T-helper 2 cell treated with Interferon-gamma antibody and Interleukin-4, amounts not matched to agents 5 μg/mL and 100 μg/mL, for 36 hours (primary cell): ENCODE measurements at regions not wholly inside any gene's neighbourhood (a gene's known extent, or its start where the extent isn't known, plus 50 kb on each side); places are given as distances from the start of the nearest gene placed in this dataset.
"Not testable (repeated sequence)": the region's sequence is repeated elsewhere in the genome, so short reads cannot be mapped to it uniquely, and the experiment has no call there.

Experiments used
- DNase-seq: peaks from one replicate; pipeline ENCODE4 v3.0.0; 2021; ENCODE audit warnings: low spot score
- H3K27ac Mint-ChIP-seq: one replicate; pipeline ENCODE4 v1.8.0; 2021; ENCODE audit warnings: mild to moderate bottlenecking, mixed read lengths
- H3K27me3 Mint-ChIP-seq: one replicate; pipeline ENCODE4 v1.8.0; 2021; ENCODE audit warnings: low read depth, mixed read lengths
- H3K36me3 Mint-ChIP-seq: one replicate; pipeline ENCODE4 v1.8.0; 2021; ENCODE audit warnings: low read depth, mixed read lengths
- H3K4me1 Mint-ChIP-seq: one replicate; pipeline ENCODE4 v1.8.0; 2021; ENCODE audit warnings: low read depth, mixed read lengths
- H3K4me3 Mint-ChIP-seq: one replicate; pipeline ENCODE4 v1.8.0; 2022; ENCODE audit warnings: mild to moderate bottlenecking, moderate library complexity, mixed read lengths
- H3K9me3 Mint-ChIP-seq: one replicate; pipeline ENCODE4 v1.8.0; 2021; ENCODE audit warnings: mixed read lengths

DNA sequence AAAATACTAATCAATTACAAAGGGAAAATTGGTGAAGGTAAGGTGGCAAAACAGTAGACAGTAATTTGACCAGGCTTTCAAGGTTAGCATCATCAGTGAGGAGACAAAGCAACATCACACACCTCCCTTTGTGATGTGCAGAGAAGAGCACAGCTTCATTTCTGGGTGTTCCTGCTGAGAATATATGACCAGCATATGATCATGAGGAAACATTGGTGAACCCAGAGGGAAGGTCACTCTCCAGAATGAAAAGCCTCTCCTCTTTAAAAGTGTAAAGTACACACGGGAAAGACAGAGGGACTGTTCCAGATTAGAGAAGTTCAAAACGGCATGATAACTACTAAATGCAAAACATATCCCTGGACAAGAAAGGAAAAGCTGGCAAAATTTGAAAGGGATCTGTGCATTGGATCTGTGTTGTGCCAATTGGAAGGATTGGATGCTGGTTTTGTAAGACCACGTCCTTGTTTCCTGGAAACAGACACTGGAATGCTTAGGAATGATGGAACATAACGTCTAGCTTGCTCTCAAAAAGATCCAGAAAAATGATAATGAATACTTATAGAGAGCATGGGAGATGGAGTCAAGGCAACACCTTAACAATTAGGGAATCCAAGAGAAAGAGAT is 80.6 kb upstream of the MITF start:
- no peaks in the 10 kb centered on the region for H3K9me3 Mint-ChIP-seq
- no peak overlapping the region for H3K27ac Mint-ChIP-seq
- no peaks in the 10 kb centered on the region for H3K27me3 Mint-ChIP-seq
- no peak overlapping the region for H3K4me3 Mint-ChIP-seq
- H3K36me3 Mint-ChIP-seq = no peaks in the 10 kb centered on the region
- no peak for DNase-seq
- H3K4me1 Mint-ChIP-seq = no peaks in the 10 kb centered on the region

DNA sequence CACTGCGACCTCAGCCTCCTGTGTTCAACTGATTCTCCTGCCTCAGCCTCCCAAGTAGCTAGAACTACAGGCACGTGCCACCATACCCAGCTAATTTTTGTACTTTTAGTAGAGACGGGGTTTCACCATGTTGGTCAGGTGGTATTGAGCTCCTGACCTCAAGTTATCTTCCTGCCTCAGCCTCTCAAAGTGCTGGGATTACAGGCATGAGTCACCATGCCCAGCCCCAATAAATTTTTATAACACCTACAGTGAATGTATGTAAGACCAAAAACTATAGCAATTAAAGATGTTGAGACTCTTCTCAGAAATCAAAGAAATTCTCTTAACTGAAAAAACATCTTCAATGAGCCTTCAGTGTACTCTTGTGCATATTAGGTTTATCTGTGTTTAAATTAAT is 82.2 kb upstream of the MITF start:
- DNase-seq, H3K4me3 Mint-ChIP-seq, H3K27ac Mint-ChIP-seq, H3K27me3 Mint-ChIP-seq, H3K36me3 Mint-ChIP-seq, H3K4me1 Mint-ChIP-seq, H3K9me3 Mint-ChIP-seq: not testable (repeated sequence)

DNA sequence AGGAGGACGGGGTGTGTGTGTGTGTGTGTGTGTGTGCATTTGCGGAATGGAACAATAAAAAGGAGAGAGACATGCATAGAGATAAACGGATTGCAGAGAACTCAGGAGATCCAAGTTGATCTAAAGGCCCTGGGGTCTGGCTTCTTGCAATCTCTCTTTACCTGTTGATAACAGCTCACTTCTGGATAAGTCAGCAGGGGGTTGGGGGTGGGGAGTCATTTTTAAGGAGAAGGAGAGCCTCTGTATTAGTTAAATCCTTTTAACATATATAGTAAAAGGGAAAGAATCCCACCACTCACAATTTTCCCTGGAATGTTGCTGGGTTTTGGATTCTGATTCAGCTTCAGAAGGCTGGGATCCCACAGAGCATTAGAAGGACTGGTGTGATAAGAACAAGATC is 87.5 kb upstream of the MITF start:
- Mint-ChIP-seq H3K4me1 (no peaks in the 10 kb centered on the region), H3K9me3 (no peaks in the 10 kb centered on the region), H3K27me3 (no peaks in the 10 kb centered on the region), H3K27ac (no peak overlapping the region), H3K4me3 (no peak overlapping the region), H3K36me3 (no peaks in the 10 kb centered on the region)
- no peak for DNase-seq

DNA sequence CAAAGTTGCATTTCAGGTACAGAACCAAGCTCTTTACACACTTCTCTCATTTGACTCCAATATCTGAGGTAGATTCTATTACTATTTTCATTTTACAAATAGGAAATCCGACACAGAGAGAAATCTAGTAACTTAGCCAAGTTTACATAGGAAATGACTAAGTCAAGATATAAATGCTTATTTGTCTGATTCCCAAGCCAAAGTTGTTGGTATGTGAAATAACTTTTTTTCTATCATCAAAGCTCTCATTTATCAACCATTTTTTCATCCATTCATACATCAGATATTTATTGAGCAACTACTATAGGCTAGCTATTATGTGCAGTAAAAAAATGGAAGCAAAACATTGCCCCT is 89.2 kb upstream of the MITF start:
- H3K4me1 Mint-ChIP-seq = no peaks in the 10 kb centered on the region
- no peaks in the 10 kb centered on the region for H3K27me3 Mint-ChIP-seq
- DNase-seq = no peak
- no peak overlapping the region for H3K4me3 Mint-ChIP-seq
- no peak overlapping the region for H3K27ac Mint-ChIP-seq
- no peaks in the 10 kb centered on the region for H3K9me3 Mint-ChIP-seq
- H3K36me3 Mint-ChIP-seq = no peaks in the 10 kb centered on the region

DNA sequence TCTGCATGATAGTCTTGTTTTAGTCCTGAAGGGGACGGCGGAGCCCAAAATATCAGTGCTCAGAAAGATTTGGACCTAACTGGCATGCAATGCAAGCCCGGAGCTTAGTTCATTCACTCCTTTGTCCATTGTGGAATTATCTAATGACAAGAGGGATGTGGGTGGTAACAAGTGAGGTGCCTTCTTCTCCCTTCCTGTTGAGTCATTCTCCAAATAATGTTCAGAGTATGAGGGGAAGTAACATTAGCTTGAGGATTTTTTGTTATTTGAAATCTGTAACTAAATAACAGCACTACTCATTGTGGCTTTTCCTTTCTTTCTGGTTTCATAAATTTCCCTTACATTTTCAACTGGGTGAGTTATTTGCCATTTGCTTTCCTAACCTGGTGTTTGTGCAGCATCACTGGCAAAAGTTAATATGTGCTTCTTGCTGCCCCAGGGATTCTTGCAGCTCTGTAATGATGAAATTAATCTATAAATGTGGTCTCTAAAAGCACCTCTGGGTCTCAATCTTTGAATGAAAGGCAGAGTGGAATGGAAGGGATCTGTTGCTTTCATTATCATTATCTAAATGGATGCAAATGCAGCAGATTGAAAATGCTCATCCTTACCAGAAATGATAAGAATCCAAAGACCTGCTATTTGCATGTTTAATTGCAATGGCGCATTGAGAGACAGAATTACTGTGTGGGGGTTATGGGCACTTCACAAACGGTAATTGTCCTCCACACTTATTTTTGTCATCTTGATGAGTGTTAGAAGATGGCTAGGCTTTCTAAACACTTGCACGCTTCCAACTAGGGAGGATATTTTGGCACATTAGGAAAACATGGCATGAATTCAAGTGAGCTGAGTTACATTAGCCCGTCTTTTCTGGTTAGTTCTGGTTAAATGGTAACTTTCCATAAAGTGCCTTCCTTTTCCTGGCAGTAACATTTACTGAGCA is 89.9 kb upstream of the MITF start:
- Mint-ChIP-seq H3K9me3 (no peaks in the 10 kb centered on the region), H3K4me3 (no peak overlapping the region), H3K4me1 (no peaks in the 10 kb centered on the region), H3K36me3 (no peaks in the 10 kb centered on the region), H3K27me3 (no peaks in the 10 kb centered on the region), H3K27ac (no peak overlapping the region)
- DNase-seq = no peak

DNA sequence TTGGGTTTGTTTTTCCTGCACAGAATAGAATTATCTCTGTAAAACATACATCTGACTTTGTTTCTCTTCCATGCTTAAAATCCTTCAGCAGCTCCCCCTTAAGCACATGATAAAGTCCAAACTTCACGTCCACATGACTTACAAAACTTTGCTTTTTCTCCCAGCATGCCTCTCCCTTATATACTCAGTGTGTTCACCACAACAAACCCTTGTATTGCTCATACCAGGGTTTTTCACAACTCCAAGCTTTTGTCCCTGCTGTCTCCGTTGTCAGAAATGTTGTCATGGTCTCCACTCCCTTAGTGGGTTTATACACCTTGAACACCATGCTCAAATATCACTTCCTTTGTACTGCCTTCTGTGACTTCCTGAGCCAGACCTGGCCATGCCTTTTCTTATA is 91.1 kb upstream of the MITF start:
- Mint-ChIP-seq H3K27ac (no peak overlapping the region), H3K36me3 (no peaks in the 10 kb centered on the region), H3K27me3 (no peaks in the 10 kb centered on the region), H3K9me3 (no peaks in the 10 kb centered on the region), H3K4me3 (no peak overlapping the region), H3K4me1 (no peaks in the 10 kb centered on the region)
- no peak for DNase-seq

DNA sequence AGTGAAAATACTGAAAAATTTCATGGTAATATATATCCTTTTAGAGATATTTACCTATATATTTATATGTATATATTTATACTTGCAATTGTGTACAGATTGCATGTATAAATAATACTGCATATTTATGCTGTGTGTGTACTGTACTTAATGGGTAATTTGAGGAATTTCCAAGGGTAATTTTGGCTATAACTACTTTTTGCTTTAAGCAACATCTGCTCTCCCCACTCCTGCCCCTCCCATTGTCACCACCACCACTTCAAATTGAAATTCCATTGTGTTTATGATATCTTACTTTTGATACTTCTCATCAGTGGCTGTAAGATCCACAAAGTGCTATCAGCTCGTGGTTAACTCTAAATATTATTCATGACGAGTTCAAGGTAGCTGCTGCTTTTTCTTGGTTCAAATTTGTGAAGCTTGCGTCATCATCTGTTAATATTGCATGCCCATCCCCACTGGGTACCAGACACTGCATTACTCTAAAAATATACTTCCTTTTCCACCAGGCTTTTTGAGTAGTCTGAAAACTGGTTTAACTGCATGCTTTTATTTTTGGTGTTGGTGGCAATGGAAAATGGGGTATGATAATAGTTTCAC is 91.7 kb upstream of the MITF start:
- Mint-ChIP-seq H3K4me3 (no peak overlapping the region), H3K27me3 (no peaks in the 10 kb centered on the region), H3K9me3 (no peaks in the 10 kb centered on the region), H3K36me3 (no peaks in the 10 kb centered on the region), H3K27ac (no peak overlapping the region), H3K4me1 (no peaks in the 10 kb centered on the region)
- no peak for DNase-seq

DNA sequence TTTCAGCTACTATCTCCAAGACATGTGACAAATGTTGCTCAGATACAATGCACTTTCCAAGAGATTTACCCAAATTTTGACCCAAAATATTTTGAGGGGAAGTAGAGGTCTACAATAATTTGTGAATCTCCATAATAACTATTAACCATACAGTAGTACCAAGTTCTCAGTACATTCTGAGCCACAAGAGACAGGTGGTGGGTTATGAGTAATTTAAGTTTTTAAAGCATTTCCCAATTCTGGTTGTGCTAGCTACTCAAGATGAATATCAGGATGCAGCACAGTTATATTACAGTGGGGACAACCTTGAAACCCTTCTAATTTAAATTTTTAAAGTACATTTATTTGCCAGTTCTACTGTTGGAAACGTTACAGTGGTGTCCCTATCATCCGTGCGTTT is 92.2 kb upstream of the MITF start:
- no peak overlapping the region for H3K27ac Mint-ChIP-seq
- H3K4me1 Mint-ChIP-seq = no peaks in the 10 kb centered on the region
- no peak for DNase-seq
- no peak overlapping the region for H3K4me3 Mint-ChIP-seq
- H3K36me3 Mint-ChIP-seq = no peaks in the 10 kb centered on the region
- H3K9me3 Mint-ChIP-seq = no peaks in the 10 kb centered on the region
- H3K27me3 Mint-ChIP-seq = no peaks in the 10 kb centered on the region

DNA sequence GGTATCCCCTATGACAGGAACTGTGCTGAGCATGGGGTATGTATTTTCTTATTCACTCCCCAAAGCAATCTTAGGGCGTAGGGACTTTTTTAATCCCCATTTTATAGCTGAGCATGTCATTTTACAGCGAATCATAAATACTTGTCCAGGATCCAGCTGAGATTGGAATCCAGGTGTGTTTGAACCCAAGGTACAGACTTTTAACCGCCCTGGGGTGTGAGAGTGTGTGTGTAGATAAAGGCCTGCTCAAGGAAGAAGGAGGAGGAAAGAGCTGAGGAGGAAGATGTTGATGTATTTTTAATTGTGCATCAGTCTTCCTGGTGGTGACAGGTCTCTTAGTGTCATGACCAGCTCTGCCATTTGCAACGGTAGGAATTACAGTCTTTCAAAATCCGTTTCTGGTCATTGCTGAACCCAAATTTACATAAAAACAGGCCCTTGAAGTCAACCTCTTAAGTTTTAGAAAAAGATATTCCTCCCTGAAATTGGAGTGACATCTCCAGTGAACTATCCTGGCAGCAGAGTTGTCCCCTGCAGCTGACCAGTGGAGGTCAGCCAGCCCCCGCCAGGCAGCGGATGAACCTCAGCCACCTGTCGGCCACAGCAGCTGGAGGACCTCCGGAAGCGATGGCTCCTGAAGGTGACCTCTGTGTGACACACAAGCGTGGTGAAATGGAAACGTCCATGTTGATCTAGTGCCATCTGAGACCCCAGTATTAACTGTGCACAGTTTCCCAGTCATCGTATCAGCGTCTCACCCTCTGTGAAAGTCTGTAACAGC is 92.8 kb upstream of the MITF start:
- no peak for DNase-seq
- Mint-ChIP-seq H3K9me3 (no peaks in the 10 kb centered on the region), H3K27ac (no peak overlapping the region), H3K36me3 (no peaks in the 10 kb centered on the region), H3K4me1 (no peaks in the 10 kb centered on the region), H3K27me3 (no peaks in the 10 kb centered on the region), H3K4me3 (no peak overlapping the region)

DNA sequence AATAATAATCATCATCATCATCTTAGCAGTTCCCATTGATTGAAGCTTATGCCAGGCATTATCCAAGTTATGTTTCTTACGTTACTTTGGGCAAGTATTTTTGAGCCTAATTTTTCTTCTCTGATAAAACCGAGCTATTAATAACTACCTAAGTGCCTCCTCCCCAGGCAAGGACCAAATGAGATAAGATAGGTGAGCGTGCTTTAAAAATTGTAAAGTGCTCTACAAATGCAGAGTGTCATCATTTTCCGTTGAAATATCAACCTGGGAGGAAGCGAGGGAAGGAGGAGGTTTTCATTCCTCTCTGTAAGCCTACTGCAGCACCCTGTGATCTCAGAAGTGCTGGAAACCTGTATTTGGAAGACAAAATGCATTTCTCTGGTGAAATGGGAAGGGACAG is 96.7 kb upstream of the MITF start:
- H3K9me3 Mint-ChIP-seq = no peaks in the 10 kb centered on the region
- no peak overlapping the region for H3K27ac Mint-ChIP-seq
- H3K36me3 Mint-ChIP-seq = no peaks in the 10 kb centered on the region
- H3K4me3 Mint-ChIP-seq = no peak overlapping the region
- no peaks in the 10 kb centered on the region for H3K4me1 Mint-ChIP-seq
- no peaks in the 10 kb centered on the region for H3K27me3 Mint-ChIP-seq
- DNase-seq = no peak

DNA sequence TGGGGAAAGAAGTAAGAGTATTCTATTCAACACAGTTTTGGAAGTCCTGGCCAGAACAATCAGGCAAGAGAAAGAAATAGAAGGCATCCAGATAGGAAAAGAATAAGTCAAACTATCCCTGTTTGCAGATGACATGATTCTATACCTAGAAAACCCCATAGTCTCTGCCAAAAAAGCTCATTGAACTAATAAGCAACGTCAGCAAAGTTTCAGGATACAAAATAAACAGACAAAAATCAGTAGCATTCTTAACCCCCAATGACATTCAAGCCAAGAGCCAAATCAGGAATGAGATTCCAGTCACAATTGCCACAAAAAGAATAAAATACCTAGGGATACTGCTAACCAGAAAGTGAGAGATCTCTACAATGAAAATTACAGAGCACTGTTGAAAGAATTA is 99.4 kb upstream of the MITF start:
- H3K27ac Mint-ChIP-seq = no peak overlapping the region
- DNase-seq = no peak
- no peaks in the 10 kb centered on the region for H3K9me3 Mint-ChIP-seq
- H3K4me1 Mint-ChIP-seq = no peaks in the 10 kb centered on the region
- H3K27me3 Mint-ChIP-seq = no peaks in the 10 kb centered on the region
- no peaks in the 10 kb centered on the region for H3K36me3 Mint-ChIP-seq
- H3K4me3 Mint-ChIP-seq = no peak overlapping the region

DNA sequence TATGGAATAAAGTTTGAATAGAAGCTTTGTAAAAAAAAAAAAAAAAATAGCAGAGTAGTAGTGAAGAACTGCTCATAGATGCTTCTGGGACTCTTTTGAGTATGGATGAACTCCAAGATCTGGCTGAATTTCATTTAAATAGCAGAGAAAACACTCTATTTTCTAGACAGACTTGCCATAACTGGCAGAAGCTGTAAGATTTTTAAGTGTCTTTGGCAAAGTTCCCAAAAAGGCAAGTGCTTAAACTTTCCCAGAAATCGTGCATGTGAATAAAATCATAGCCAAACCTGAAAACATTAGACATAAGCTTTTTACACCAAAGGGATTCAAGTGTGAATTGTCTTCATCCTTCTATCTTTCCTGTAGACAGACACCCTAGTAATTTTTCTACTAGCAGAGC is 110.3 kb upstream of the MITF start:
- H3K27me3 Mint-ChIP-seq = no peaks in the 10 kb centered on the region
- DNase-seq = no peak
- H3K36me3 Mint-ChIP-seq = no peaks in the 10 kb centered on the region
- H3K4me1 Mint-ChIP-seq = no peaks in the 10 kb centered on the region
- H3K4me3 Mint-ChIP-seq = no peak overlapping the region
- H3K9me3 Mint-ChIP-seq = no peaks in the 10 kb centered on the region
- no peak overlapping the region for H3K27ac Mint-ChIP-seq

DNA sequence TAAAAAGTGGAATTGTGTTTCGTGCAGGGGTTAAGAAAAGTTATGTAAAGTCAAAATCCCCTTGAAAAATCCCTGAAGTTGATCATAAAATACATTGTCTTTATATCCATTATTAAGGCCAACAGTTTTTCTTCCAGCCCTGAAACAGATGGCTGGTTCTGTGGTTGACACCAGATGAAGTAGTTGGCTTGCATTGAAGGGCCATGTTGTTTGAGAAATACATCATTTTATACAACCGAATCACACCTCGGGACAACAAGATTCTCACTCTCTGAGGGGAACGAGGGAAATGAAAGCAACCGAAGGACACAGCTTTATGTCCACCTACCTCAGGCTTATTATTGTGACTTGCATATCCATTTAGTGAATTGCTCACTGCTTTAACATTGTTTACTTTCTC is 126.0 kb upstream of the MITF start:
- no peaks in the 10 kb centered on the region for H3K36me3 Mint-ChIP-seq
- H3K4me3 Mint-ChIP-seq = no peak overlapping the region
- H3K27ac Mint-ChIP-seq = no peak overlapping the region
- no peaks in the 10 kb centered on the region for H3K27me3 Mint-ChIP-seq
- no peak for DNase-seq
- H3K9me3 Mint-ChIP-seq = no peaks in the 10 kb centered on the region
- H3K4me1 Mint-ChIP-seq = no peaks in the 10 kb centered on the region

DNA sequence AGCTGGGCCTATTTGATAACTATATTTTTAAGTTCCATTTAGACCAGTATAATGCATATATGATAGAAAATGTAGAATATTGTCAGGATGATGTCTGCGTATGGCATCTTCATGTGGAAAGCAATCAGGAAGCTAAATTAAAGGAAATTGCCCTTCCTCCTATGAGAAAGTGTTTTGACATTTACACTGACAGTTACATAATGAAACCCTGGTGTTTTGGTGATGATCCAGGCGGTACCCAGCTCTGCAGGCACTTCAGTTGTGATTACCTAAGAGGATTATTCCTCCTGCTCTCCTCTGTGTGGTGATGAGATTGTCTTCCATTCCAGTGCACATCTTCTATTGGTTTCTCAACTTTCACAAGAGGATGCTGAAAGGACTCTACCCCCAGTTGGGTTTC is 126.5 kb upstream of the MITF start:
- H3K4me3 Mint-ChIP-seq = no peak overlapping the region
- no peaks in the 10 kb centered on the region for H3K27me3 Mint-ChIP-seq
- DNase-seq = no peak
- no peaks in the 10 kb centered on the region for H3K36me3 Mint-ChIP-seq
- no peak overlapping the region for H3K27ac Mint-ChIP-seq
- H3K9me3 Mint-ChIP-seq = no peaks in the 10 kb centered on the region
- H3K4me1 Mint-ChIP-seq = no peaks in the 10 kb centered on the region
